ENCODE measurements at regions not wholly inside any gene's neighbourhood (a gene's known extent, or its start where the extent isn't known, plus 50 kb on each side); places are given as distances from the start of the nearest gene placed in this dataset.

DNA sequence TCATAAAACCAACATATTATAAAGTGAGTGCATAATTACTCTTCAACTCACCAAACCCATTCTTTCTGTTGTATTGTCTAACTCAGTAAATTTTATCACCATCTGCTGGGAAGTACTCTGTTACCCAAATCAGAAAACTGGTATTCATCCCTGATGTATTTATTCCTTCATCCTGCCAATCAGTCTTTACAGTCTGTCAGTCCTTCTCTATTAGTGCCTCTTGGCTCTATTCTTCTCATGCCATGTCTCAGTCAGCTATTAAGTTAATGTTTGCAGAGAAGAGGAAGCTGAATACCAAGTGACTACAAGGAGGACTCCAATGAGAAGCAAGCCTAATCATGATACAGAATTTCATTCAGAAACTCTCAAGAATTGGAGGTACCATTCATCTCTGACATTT, 631.2 kb downstream of the CPS1 start (continued):
- TF ChIP-seq, protein P1, sequence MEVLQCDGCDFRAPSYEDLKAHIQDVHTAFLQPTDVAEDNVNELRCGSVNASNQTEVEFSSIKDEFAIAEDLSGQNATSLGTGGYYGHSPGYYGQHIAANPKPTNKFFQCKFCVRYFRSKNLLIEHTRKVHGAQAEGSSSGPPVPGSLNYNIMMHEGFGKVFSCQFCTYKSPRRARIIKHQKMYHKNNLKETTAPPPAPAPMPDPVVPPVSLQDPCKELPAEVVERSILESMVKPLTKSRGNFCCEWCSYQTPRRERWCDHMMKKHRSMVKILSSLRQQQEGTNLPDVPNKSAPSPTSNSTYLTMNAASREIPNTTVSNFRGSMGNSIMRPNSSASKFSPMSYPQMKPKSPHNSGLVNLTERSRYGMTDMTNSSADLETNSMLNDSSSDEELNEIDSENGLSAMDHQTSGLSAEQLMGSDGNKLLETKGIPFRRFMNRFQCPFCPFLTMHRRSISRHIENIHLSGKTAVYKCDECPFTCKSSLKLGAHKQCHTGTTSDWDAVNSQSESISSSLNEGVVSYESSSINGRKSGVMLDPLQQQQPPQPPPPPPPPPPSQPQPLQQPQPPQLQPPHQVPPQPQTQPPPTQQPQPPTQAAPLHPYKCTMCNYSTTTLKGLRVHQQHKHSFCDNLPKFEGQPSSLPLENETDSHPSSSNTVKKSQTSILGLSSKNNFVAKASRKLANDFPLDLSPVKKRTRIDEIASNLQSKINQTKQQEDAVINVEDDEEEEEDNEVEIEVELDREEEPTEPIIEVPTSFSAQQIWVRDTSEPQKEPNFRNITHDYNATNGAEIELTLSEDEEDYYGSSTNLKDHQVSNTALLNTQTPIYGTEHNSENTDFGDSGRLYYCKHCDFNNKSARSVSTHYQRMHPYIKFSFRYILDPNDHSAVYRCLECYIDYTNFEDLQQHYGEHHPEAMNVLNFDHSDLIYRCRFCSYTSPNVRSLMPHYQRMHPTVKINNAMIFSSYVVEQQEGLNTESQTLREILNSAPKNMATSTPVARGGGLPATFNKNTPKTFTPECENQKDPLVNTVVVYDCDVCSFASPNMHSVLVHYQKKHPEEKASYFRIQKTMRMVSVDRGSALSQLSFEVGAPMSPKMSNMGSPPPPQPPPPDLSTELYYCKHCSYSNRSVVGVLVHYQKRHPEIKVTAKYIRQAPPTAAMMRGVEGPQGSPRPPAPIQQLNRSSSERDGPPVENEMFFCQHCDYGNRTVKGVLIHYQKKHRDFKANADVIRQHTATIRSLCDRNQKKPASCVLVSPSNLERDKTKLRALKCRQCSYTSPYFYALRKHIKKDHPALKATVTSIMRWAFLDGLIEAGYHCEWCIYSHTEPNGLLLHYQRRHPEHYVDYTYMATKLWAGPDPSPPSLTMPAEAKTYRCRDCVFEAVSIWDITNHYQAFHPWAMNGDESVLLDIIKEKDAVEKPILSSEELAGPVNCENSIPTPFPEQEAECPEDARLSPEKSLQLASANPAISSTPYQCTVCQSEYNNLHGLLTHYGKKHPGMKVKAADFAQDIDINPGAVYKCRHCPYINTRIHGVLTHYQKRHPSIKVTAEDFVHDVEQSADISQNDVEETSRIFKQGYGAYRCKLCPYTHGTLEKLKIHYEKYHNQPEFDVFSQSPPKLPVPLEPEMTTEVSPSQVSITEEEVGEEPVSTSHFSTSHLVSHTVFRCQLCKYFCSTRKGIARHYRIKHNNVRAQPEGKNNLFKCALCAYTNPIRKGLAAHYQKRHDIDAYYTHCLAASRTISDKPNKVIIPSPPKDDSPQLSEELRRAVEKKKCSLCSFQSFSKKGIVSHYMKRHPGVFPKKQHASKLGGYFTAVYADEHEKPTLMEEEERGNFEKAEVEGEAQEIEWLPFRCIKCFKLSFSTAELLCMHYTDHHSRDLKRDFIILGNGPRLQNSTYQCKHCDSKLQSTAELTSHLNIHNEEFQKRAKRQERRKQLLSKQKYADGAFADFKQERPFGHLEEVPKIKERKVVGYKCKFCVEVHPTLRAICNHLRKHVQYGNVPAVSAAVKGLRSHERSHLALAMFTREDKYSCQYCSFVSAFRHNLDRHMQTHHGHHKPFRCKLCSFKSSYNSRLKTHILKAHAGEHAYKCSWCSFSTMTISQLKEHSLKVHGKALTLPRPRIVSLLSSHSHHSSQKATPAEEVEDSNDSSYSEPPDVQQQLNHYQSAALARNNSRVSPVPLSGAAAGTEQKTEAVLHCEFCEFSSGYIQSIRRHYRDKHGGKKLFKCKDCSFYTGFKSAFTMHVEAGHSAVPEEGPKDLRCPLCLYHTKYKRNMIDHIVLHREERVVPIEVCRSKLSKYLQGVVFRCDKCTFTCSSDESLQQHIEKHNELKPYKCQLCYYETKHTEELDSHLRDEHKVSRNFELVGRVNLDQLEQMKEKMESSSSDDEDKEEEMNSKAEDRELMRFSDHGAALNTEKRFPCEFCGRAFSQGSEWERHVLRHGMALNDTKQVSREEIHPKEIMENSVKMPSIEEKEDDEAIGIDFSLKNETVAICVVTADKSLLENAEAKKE (CRISPR knock-in tag; IDR thresholded peaks at IDR 0.05), result no peak
- TF ChIP-seq ZNF331 (CRISPR knock-in tag; IDR thresholded peaks at IDR 0.05; ENCODE audit: low read depth), result no peak

DNA sequence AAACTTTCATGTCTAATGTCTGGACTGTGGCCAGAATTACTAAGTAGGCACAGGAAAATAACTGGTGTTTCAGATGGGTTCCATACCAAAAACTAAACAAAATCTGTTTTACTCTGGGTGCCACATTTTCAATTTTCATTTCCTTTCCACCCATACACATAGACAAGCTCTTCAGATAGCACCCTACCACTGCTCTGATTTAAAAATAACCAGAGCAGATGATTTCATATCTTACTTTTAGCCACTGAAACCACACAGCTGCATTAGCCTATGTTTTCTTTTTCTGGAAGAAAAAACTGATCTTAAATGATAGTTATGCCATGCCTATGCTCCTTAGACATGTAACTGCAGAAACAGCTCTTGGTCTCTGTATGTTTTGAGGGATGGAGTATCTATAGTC, 647.6 kb downstream of the CPS1 start:
- H3K36me3 ChIP-seq (ENCODE audit: insufficient read depth), result no peaks in the 10 kb centered on the region
- H3F3A ChIP-seq (replicated peaks; ENCODE audit: low read depth), result no peaks in the 10 kb centered on the region
- Mint-ChIP-seq H3K27me3 (ENCODE audit: insufficient read depth, low read depth, poor library complexity) (no peaks in the 10 kb centered on the region), H3K9me3 (no peaks in the 10 kb centered on the region), H3K27ac (no peak overlapping the region), H3K4me3 (no peak overlapping the region), H3K4me1 (no peaks in the 10 kb centered on the region), H3K36me3 (ENCODE audit: low read depth) (no peaks in the 10 kb centered on the region)
- DNase-seq (ENCODE audit: low spot score), result no peak
- H4K20me1 ChIP-seq (replicated peaks; ENCODE audit: insufficient read depth), result no peaks in the 10 kb centered on the region
- TF ChIP-seq STAT1 (IDR thresholded peaks at IDR 0.05; ENCODE audit: unreplicated experiment), result no peak
- TF ChIP-seq, protein P2, sequence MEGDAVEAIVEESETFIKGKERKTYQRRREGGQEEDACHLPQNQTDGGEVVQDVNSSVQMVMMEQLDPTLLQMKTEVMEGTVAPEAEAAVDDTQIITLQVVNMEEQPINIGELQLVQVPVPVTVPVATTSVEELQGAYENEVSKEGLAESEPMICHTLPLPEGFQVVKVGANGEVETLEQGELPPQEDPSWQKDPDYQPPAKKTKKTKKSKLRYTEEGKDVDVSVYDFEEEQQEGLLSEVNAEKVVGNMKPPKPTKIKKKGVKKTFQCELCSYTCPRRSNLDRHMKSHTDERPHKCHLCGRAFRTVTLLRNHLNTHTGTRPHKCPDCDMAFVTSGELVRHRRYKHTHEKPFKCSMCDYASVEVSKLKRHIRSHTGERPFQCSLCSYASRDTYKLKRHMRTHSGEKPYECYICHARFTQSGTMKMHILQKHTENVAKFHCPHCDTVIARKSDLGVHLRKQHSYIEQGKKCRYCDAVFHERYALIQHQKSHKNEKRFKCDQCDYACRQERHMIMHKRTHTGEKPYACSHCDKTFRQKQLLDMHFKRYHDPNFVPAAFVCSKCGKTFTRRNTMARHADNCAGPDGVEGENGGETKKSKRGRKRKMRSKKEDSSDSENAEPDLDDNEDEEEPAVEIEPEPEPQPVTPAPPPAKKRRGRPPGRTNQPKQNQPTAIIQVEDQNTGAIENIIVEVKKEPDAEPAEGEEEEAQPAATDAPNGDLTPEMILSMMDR (conservative IDR thresholded peaks at IDR 0.05; ENCODE audit: low read depth in 2 of 2), result no peak
- no peak for TF ChIP-seq POLR2AphosphoS5 (IDR thresholded peaks at IDR 0.05; ENCODE audit: low read depth)
- no peak for TF ChIP-seq CREB1 (CRISPR knock-in tag; IDR thresholded peaks at IDR 0.05; ENCODE audit: low read depth)
- TF ChIP-seq ZNF331 (CRISPR knock-in tag; IDR thresholded peaks at IDR 0.05; ENCODE audit: low read depth), result no peak
- TF ChIP-seq, protein P3, sequence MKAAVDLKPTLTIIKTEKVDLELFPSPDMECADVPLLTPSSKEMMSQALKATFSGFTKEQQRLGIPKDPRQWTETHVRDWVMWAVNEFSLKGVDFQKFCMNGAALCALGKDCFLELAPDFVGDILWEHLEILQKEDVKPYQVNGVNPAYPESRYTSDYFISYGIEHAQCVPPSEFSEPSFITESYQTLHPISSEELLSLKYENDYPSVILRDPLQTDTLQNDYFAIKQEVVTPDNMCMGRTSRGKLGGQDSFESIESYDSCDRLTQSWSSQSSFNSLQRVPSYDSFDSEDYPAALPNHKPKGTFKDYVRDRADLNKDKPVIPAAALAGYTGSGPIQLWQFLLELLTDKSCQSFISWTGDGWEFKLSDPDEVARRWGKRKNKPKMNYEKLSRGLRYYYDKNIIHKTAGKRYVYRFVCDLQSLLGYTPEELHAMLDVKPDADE (IDR thresholded peaks at IDR 0.05), result no peak
- TF ChIP-seq NANOG (IDR thresholded peaks at IDR 0.05; ENCODE audit: borderline replicate concordance), result no peak
- no peak for ATAC-seq
- H3K9me2 ChIP-seq (ENCODE audit: insufficient read depth), result no peaks in the 10 kb centered on the region
- no peaks in the 10 kb centered on the region for H3K4me1 ChIP-seq (ENCODE audit: insufficient read depth)
- no peak overlapping the region for H3K27ac ChIP-seq (ENCODE audit: low read depth)
- no peaks in the 10 kb centered on the region for H3K79me2 ChIP-seq (replicated peaks; ENCODE audit: insufficient read depth)
- H2AFZ ChIP-seq, result no peak overlapping the region
- no peak overlapping the region for H3K4me2 ChIP-seq
- no peak overlapping the region for H3K4me3 ChIP-seq
- H3K27me3 ChIP-seq (ENCODE audit: insufficient read depth), result no peaks in the 10 kb centered on the region

All from GM23338 (cell line).